GM12864 (cell line): ENCODE measurements at regions not wholly inside any gene's neighbourhood (a gene's known extent, or its start where the extent isn't known, plus 50 kb on each side); places are given as distances from the start of the nearest gene placed in this dataset.
A peak's percentile ranks its signal among the peaks of the same experiment; 100 is the strongest.

Experiments used
- DNase-seq: peaks from one replicate; pipeline ENCODE4 v3.0.0-alpha.2; 2011; ENCODE audit warnings: low read depth
- H3K4me3 ChIP-seq: 2 replicates; pipeline ENCODE4 v1.5.1; 2011; ENCODE audit warnings: mild to moderate bottlenecking, low read depth, low read length, control low read depth
- CTCF ChIP-seq: IDR thresholded peaks from 2 replicates; pipeline ENCODE4 v1.5.1; 2011; ENCODE audit warnings: low read depth, mild to moderate bottlenecking, moderate library complexity, low read length, control low read depth, inconsistent platforms; ENCODE audit errors: missing control alignments

GRCh38 chr11:80338231-80338630 is 897.4 kb upstream of the TENM4 start:
- no peak overlapping the region for H3K4me3 ChIP-seq
- no peak for TF ChIP-seq CTCF
- no peak for DNase-seq

GRCh38 chr11:80331694-80332093 is 890.9 kb upstream of the TENM4 start:
- no peak for TF ChIP-seq CTCF
- no peak for DNase-seq
- no peak overlapping the region for H3K4me3 ChIP-seq

- DNase-seq = no peak
- H3K4me3 ChIP-seq = no peak overlapping the region
- no peak for TF ChIP-seq CTCF
Measured at GRCh38 chr11:80330264-80330663, 889.4 kb upstream of the TENM4 start.

- no peak for DNase-seq
- H3K4me3 ChIP-seq = no peak overlapping the region
- no peak for TF ChIP-seq CTCF
Measured at GRCh38 chr11:80328774-80329173, 887.9 kb upstream of the TENM4 start.

- TF ChIP-seq CTCF = no peak
- DNase-seq = no peak
- H3K4me3 ChIP-seq = no peak overlapping the region
Measured at GRCh38 chr11:80327956-80328614, 887.3 kb upstream of the TENM4 start.

- no peak overlapping the region for H3K4me3 ChIP-seq
- no peak for DNase-seq
- TF ChIP-seq CTCF = no peak
Measured at GRCh38 chr11:80321786-80322185, 881.0 kb upstream of the TENM4 start.

- TF ChIP-seq CTCF = peak; percentile 46
- DNase-seq = no peak
- H3K4me3 ChIP-seq = no peak overlapping the region
Measured at GRCh38 chr11:80320765-80321164, 879.9 kb upstream of the TENM4 start.
